GM23338 (cell line): ENCODE measurements at regions not wholly inside any gene's neighbourhood (a gene's known extent, or its start where the extent isn't known, plus 50 kb on each side); places are given as distances from the start of the nearest gene placed in this dataset.

Experiments used
- ATAC-seq: fragments of 200-7000 bp; cut with Tn5 transposase; 3 replicates; pipeline ENCODE4 v1.9.1; 2020
- DNase-seq: peaks from one replicate; pipeline ENCODE4 v3.0.0-alpha.2; 2015; ENCODE audit warnings: low spot score
- H2AFZ ChIP-seq: fragments of 200-600 bp; sonication (generic); 2 replicates; pipeline ENCODE4 v1.8.0; 2016; ENCODE audit warnings: antibody characterized with exemption, mild to moderate bottlenecking, moderate library complexity
- H3F3A ChIP-seq: fragments of 200-600 bp; sonication (generic); replicated peaks from 2 replicates; pipeline ENCODE4 v1.8.0; 2017; ENCODE audit warnings: antibody characterized with exemption, mixed run types, low read depth
- H3K27ac ChIP-seq: fragments of 200-600 bp; sonication (generic); 2 replicates; pipeline ENCODE4 v1.6.1; 2016; ENCODE audit warnings: low read depth
- H3K27me3 ChIP-seq: fragments of 200-600 bp; sonication (generic); 2 replicates; pipeline ENCODE4 v1.8.0; 2016; ENCODE audit warnings: mild to moderate bottlenecking, mixed run types, moderate library complexity; ENCODE audit not compliant: insufficient read depth
- H3K36me3 ChIP-seq: fragments of 200-600 bp; sonication (generic); 2 replicates; pipeline ENCODE4 v1.8.0; 2016; ENCODE audit warnings: mild to moderate bottlenecking; ENCODE audit not compliant: insufficient read depth
- H3K4me1 ChIP-seq: fragments of 200-600 bp; sonication (generic); 2 replicates; pipeline ENCODE4 v1.8.0; 2016; ENCODE audit warnings: mild to moderate bottlenecking, moderate library complexity; ENCODE audit not compliant: insufficient read depth
- H3K4me2 ChIP-seq: fragments of 200-600 bp; sonication (generic); 2 replicates; pipeline ENCODE4 v1.7.1; 2017; ENCODE audit warnings: mixed run types
- H3K4me3 ChIP-seq: fragments of 200-600 bp; sonication (generic); 2 replicates; pipeline ENCODE4 v1.6.1; 2016; ENCODE audit warnings: mixed run types
- H3K79me2 ChIP-seq: fragments of 200-600 bp; sonication (generic); replicated peaks from 2 replicates; pipeline ENCODE4 v1.8.0; 2017; ENCODE audit warnings: mild to moderate bottlenecking; ENCODE audit not compliant: insufficient read depth
- H3K9me2 ChIP-seq: fragments of 200-600 bp; sonication (generic); 2 replicates; pipeline ENCODE4 v1.8.0; 2017; ENCODE audit not compliant: insufficient read depth
- H4K20me1 ChIP-seq: fragments of 200-600 bp; sonication (generic); replicated peaks from 2 replicates; pipeline ENCODE4 v1.8.0; 2017; ENCODE audit warnings: mild to moderate bottlenecking; ENCODE audit not compliant: insufficient read depth
- H3K27ac Mint-ChIP-seq: 2 replicates; pipeline ENCODE4 v1.8.0; 2020; ENCODE audit warnings: inconsistent platforms, mild to moderate bottlenecking, moderate library complexity, mixed read lengths
- H3K27me3 Mint-ChIP-seq: 3 replicates; pipeline ENCODE4 v1.8.0; 2022; ENCODE audit warnings: low read depth, mild to moderate bottlenecking, moderate library complexity, mixed read lengths, inconsistent platforms; ENCODE audit not compliant: insufficient read depth, poor library complexity
- H3K36me3 Mint-ChIP-seq: 3 replicates; pipeline ENCODE4 v1.8.0; 2021; ENCODE audit warnings: low read depth, mild to moderate bottlenecking, inconsistent platforms, moderate library complexity, mixed read lengths
- H3K4me1 Mint-ChIP-seq: 3 replicates; pipeline ENCODE4 v1.8.0; 2020; ENCODE audit warnings: mild to moderate bottlenecking, inconsistent platforms, mixed read lengths
- H3K4me3 Mint-ChIP-seq: 3 replicates; pipeline ENCODE4 v1.8.0; 2021; ENCODE audit warnings: moderate library complexity, mild to moderate bottlenecking, inconsistent platforms, mixed read lengths
- H3K9me3 Mint-ChIP-seq: 3 replicates; pipeline ENCODE4 v1.8.0; 2020; ENCODE audit warnings: moderate library complexity, mild to moderate bottlenecking, inconsistent platforms, mixed read lengths
- CREB1 ChIP-seq: fragments of 250-450 bp; sonication (Bioruptor Pico); IDR thresholded peaks from 2 replicates; pipeline ENCODE4 v1.5.0; 2020; ENCODE audit warnings: low read depth, mild to moderate bottlenecking, moderate library complexity
- CTCF ChIP-seq, 2 experiments: fragments of 200-600 bp in 1 of 2; sonication (generic) in 1 of 2; conservative IDR thresholded peaks; 2 replicates each; pipeline versions ENCODE4 v1.5.1 to v1.6.1; 2016 to 2017; ENCODE audit warnings: antibody characterized with exemption in 2 of 2, low read depth in 2 of 2, mild to moderate bottlenecking in 2 of 2, moderate library complexity in 1 of 2
- ETS1 ChIP-seq: IDR thresholded peaks from 2 replicates; pipeline ENCODE4 v1.6.1; 2016; ENCODE audit warnings: antibody characterized with exemption
- EZH2 ChIP-seq: fragments of 200-600 bp; sonication (generic); IDR thresholded peaks from one replicate; pipeline ENCODE4 v1.8.0; 2017; ENCODE audit warnings: antibody characterized with exemption, mild to moderate bottlenecking, low read depth; ENCODE audit not compliant: unreplicated experiment
- EZH2phosphoT487 ChIP-seq: fragments of 200-600 bp; sonication (generic); IDR thresholded peaks from one replicate; pipeline ENCODE4 v1.8.1; 2018; ENCODE audit warnings: antibody characterized with exemption; ENCODE audit not compliant: unreplicated experiment
- JUNB ChIP-seq: IDR thresholded peaks from one replicate; pipeline ENCODE4 v1.6.1; 2016; ENCODE audit warnings: antibody characterized with exemption; ENCODE audit not compliant: unreplicated experiment
- NANOG ChIP-seq: IDR thresholded peaks from 2 replicates; pipeline ENCODE4 v1.6.1; 2016; ENCODE audit warnings: antibody characterized with exemption, borderline replicate concordance
- POLR2AphosphoS5 ChIP-seq: IDR thresholded peaks from 2 replicates; pipeline ENCODE4 v1.6.1; 2016; ENCODE audit warnings: antibody characterized with exemption, low read depth
- REST ChIP-seq: IDR thresholded peaks from one replicate; pipeline ENCODE4 v1.6.1; 2018; ENCODE audit warnings: antibody characterized with exemption; ENCODE audit not compliant: unreplicated experiment
- STAT1 ChIP-seq: IDR thresholded peaks from one replicate; pipeline ENCODE4 v1.6.1; 2016; ENCODE audit warnings: antibody characterized with exemption; ENCODE audit not compliant: unreplicated experiment
- ZNF114 ChIP-seq: fragments of 250-450 bp; sonication (Bioruptor Pico); IDR thresholded peaks from 2 replicates; pipeline ENCODE4 v1.5.0; 2020; ENCODE audit warnings: mild to moderate bottlenecking, moderate library complexity
- ZNF331 ChIP-seq: fragments of 250-450 bp; sonication (Bioruptor Pico); IDR thresholded peaks from 2 replicates; pipeline ENCODE4 v1.5.0; 2020; ENCODE audit warnings: low read depth, mild to moderate bottlenecking, moderate library complexity
- ZNF462 ChIP-seq: fragments of 250-450 bp; sonication (Bioruptor Pico); IDR thresholded peaks from 2 replicates; pipeline ENCODE4 v1.5.0; 2020; ENCODE audit warnings: mild to moderate bottlenecking, moderate library complexity

DNA sequence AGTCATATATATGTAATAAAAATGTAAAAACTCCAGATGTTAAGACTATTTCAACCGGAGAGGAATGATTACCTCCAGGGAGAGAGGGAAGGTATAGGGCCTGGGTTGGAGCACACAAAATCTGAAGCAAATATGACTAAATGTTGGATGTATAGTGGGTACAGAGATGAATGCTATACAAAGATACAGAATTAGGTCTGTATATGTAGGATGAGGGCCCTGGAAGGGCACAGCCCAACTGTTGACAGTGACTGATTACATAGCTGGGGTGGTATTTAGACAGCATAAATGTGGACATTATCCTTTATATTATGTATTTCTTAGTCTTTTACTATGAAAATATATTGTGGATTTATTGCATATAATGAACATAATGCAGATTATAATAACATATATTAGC is 94.4 kb upstream of the SPATA12 start:
- Mint-ChIP-seq H3K27ac (no peak overlapping the region), H3K9me3 (peaks cover 2% of the 10 kb centered on the region; the same call in 2 of the 3 replicates), H3K36me3 (no peaks in the 10 kb centered on the region), H3K4me1 (peaks cover 2% of the 10 kb centered on the region; the same call in 1 of the 3 replicates), H3K4me3 (no peak overlapping the region), H3K27me3 (peaks cover 5% of the 10 kb centered on the region)
- Histone ChIP-seq H4K20me1 (no peaks in the 10 kb centered on the region), H3K79me2 (no peaks in the 10 kb centered on the region), H3K27ac (no peak overlapping the region), H3K4me1 (0 out of 2 replicates have a peak, but pooled peaks cover 3% of the 10 kb centered on the region), H3K36me3 (no peaks in the 10 kb centered on the region), H3K9me2 (no peaks in the 10 kb centered on the region), H2AFZ (no peak overlapping the region), H3K4me3 (no peak overlapping the region), H3F3A (no peaks in the 10 kb centered on the region), H3K27me3 (no peaks in the 10 kb centered on the region), H3K4me2 (no peak overlapping the region)
- ATAC-seq (no peak), DNase-seq (no peak)
- TF ChIP-seq ZNF462, result no peak
- TF ChIP-seq CTCF (conservative IDR thresholded peaks at IDR 0.05; ENCODE audit: low read depth in 2 of 2), result no peak
- no peak for TF ChIP-seq STAT1
- no peak for TF ChIP-seq EZH2
- no peak for TF ChIP-seq CREB1 (CRISPR knock-in tag)
- no peak for TF ChIP-seq NANOG
- no peak for TF ChIP-seq ZNF114 (CRISPR knock-in tag)
- TF ChIP-seq ZNF331 (CRISPR knock-in tag), result no peak
- TF ChIP-seq POLR2AphosphoS5, result no peak
- no peak for TF ChIP-seq JUNB
- TF ChIP-seq EZH2phosphoT487, result no peak
- TF ChIP-seq ETS1, result no peak
- TF ChIP-seq REST, result no peak
